DND-41 (cell line): ENCODE measurements at regions not wholly inside any gene's neighbourhood (a gene's known extent, or its start where the extent isn't known, plus 50 kb on each side); places are given as distances from the start of the nearest gene placed in this dataset.

ENCODE experiments used
- EZH2 ChIP-seq: IDR thresholded peaks from 3 replicates; pipeline ENCODE4 v1.6.1; 2012; ENCODE audit warnings: borderline replicate concordance, low read depth, mild to moderate bottlenecking, moderate library complexity, low read length, inconsistent platforms; ENCODE audit not compliant: severe bottlenecking
- TF ChIP-seq, protein P1 (sequence below): IDR thresholded peaks from 2 replicates; pipeline ENCODE4 v1.5.1; 2012; ENCODE audit warnings: borderline replicate concordance, low read length, moderate library complexity, mild to moderate bottlenecking; ENCODE audit not compliant: poor library complexity, severe bottlenecking; ENCODE audit errors: extremely low read depth

GRCh38 chr1:67958472-67958871 lies 92.0 kb downstream of the DIRAS3 start:
- TF ChIP-seq, protein P1, sequence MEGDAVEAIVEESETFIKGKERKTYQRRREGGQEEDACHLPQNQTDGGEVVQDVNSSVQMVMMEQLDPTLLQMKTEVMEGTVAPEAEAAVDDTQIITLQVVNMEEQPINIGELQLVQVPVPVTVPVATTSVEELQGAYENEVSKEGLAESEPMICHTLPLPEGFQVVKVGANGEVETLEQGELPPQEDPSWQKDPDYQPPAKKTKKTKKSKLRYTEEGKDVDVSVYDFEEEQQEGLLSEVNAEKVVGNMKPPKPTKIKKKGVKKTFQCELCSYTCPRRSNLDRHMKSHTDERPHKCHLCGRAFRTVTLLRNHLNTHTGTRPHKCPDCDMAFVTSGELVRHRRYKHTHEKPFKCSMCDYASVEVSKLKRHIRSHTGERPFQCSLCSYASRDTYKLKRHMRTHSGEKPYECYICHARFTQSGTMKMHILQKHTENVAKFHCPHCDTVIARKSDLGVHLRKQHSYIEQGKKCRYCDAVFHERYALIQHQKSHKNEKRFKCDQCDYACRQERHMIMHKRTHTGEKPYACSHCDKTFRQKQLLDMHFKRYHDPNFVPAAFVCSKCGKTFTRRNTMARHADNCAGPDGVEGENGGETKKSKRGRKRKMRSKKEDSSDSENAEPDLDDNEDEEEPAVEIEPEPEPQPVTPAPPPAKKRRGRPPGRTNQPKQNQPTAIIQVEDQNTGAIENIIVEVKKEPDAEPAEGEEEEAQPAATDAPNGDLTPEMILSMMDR = no peak
- TF ChIP-seq EZH2 = no peak
